ENCODE measurements at regions not wholly inside any gene's neighbourhood (a gene's known extent, or its start where the extent isn't known, plus 50 kb on each side); places are given as distances from the start of the nearest gene placed in this dataset.

GRCh38 chr9:36471359-36471758 is 71.3 kb upstream of the RNF38 start:
- no peak for TF ChIP-seq ETV6 (conservative IDR thresholded peaks at IDR 0.05 in 1 of 2, IDR thresholded peaks at IDR 0.05 in 1 of 2; ENCODE audit: borderline replicate concordance in 1 of 2, low read depth in 1 of 2)
- TF ChIP-seq EP300 (IDR thresholded peaks at IDR 0.05; ENCODE audit: borderline replicate concordance in 1 of 2, control insufficient read depth in 1 of 2, low read depth in 2 of 2, low read length in 2 of 2), result no peak
- TF ChIP-seq CREM (IDR thresholded peaks at IDR 0.05; ENCODE audit: low read depth), result no peak
- no peak for TF ChIP-seq EZH2 (IDR thresholded peaks at IDR 0.05; ENCODE audit: borderline replicate concordance, control insufficient read depth, low read depth, low read length)
- TF ChIP-seq ZNF217 (IDR thresholded peaks at IDR 0.05), result no peak
- no peak for TF ChIP-seq CREB1 (IDR thresholded peaks at IDR 0.05; ENCODE audit: low read depth)
- TF ChIP-seq POLR2AphosphoS5 (IDR thresholded peaks at IDR 0.05; ENCODE audit: low read length), result no peak
- no peak for TF ChIP-seq IRF5 (IDR thresholded peaks at IDR 0.05; ENCODE audit: borderline replicate concordance)
- no peak for TF ChIP-seq NRF1 (conservative IDR thresholded peaks at IDR 0.05; ENCODE audit: low read depth, low read length)
- TF ChIP-seq RBBP5 (conservative IDR thresholded peaks at IDR 0.05), result no peak; the same call in 1 of the 2 replicates
- TF ChIP-seq MTA3 (IDR thresholded peaks at IDR 0.05; ENCODE audit: borderline replicate concordance, low read length), result no peak
